Stimulated activated CD8-positive, alpha-beta memory T cell treated with anti-CD3 and anti-CD28 coated beads, Interleukin-4, amount 100 ng/mL, for 48 hours (primary cell): ENCODE measurements at regions not wholly inside any gene's neighbourhood (a gene's known extent, or its start where the extent isn't known, plus 50 kb on each side); places are given as distances from the start of the nearest gene placed in this dataset.
A peak's percentile ranks its signal among the peaks of the same experiment; 100 is the strongest.

ENCODE experiments used
- DNase-seq: peaks from one replicate; pipeline ENCODE4 v3.0.0-alpha.2; 2020

- peak; percentile 59 for DNase-seq
Observed at GRCh38 chr2:118223992-118224894, 136.0 kb downstream of the INSIG2 start.

- DNase-seq, result peak; percentile 36
Observed at GRCh38 chr2:118223511-118223991, 135.3 kb downstream of the INSIG2 start.

GRCh38 chr2:118222672-118223421, 134.6 kb downstream of the INSIG2 start:
- no peak for DNase-seq

- no peak for DNase-seq
Observed at GRCh38 chr2:118222273-118222594, 134.0 kb downstream of the INSIG2 start.

GRCh38 chr2:118221536-118222272, 133.4 kb downstream of the INSIG2 start:
- peak; percentile 34 for DNase-seq

- DNase-seq, result no peak
Observed at GRCh38 chr2:118219611-118220010, 131.3 kb downstream of the INSIG2 start.

GRCh38 chr2:118216224-118216623, 128.0 kb downstream of the INSIG2 start:
- DNase-seq, result no peak

GRCh38 chr2:118209727-118210126, 121.5 kb downstream of the INSIG2 start:
- DNase-seq, result no peak

- DNase-seq, result no peak
Observed at GRCh38 chr2:118207889-118208288, 119.6 kb downstream of the INSIG2 start.

- peak; percentile 69 for DNase-seq
Observed at GRCh38 chr2:118202707-118203303, 114.5 kb downstream of the INSIG2 start.

- DNase-seq, result no peak
Observed at GRCh38 chr2:118198268-118198667, 110.0 kb downstream of the INSIG2 start.

GRCh38 chr2:118197011-118197675, 108.9 kb downstream of the INSIG2 start:
- no peak for DNase-seq

GRCh38 chr2:118190474-118190873, 102.2 kb downstream of the INSIG2 start:
- DNase-seq, result no peak

GRCh38 chr2:118186858-118187254, 98.6 kb downstream of the INSIG2 start:
- no peak for DNase-seq

- DNase-seq, result peak; percentile 90
Observed at GRCh38 chr2:118186110-118186857, 98.0 kb downstream of the INSIG2 start.

- peak; percentile 76 for DNase-seq
Observed at GRCh38 chr2:118185210-118186109, 97.2 kb downstream of the INSIG2 start.

- DNase-seq, result no peak
Observed at GRCh38 chr2:118183381-118183780, 95.1 kb downstream of the INSIG2 start.

- no peak for DNase-seq
Observed at GRCh38 chr2:118179445-118179844, 91.2 kb downstream of the INSIG2 start.

GRCh38 chr2:118177884-118178283, 89.6 kb downstream of the INSIG2 start:
- no peak for DNase-seq

- DNase-seq, result peak; percentile 57
Observed at GRCh38 chr2:118177318-118177717, 89.0 kb downstream of the INSIG2 start.
